ENCODE measurements at regions not wholly inside any gene's neighbourhood (a gene's known extent, or its start where the extent isn't known, plus 50 kb on each side); places are given as distances from the start of the nearest gene placed in this dataset.

GRCh38 chr5:135205632-135206349, 171.8 kb upstream of the PITX1 start:
- intact Hi-C loops (cut with micrococcal nuclease), result no loop called here
- H3K9me3 ChIP-seq (replicated peaks), result peaks cover 27% of the 10 kb centered on the region
- no peak overlapping the region for H3K27ac ChIP-seq (replicated peaks)
- no peaks in the 10 kb centered on the region for H3K4me1 ChIP-seq
- H3K27me3 ChIP-seq (ENCODE audit: low read depth), result peaks cover 34% of the 10 kb centered on the region
- no peak for DNase-seq
- H3K36me3 ChIP-seq, result no peaks in the 10 kb centered on the region
- no peak overlapping the region for H3K4me3 ChIP-seq
- TF ChIP-seq, protein P1, sequence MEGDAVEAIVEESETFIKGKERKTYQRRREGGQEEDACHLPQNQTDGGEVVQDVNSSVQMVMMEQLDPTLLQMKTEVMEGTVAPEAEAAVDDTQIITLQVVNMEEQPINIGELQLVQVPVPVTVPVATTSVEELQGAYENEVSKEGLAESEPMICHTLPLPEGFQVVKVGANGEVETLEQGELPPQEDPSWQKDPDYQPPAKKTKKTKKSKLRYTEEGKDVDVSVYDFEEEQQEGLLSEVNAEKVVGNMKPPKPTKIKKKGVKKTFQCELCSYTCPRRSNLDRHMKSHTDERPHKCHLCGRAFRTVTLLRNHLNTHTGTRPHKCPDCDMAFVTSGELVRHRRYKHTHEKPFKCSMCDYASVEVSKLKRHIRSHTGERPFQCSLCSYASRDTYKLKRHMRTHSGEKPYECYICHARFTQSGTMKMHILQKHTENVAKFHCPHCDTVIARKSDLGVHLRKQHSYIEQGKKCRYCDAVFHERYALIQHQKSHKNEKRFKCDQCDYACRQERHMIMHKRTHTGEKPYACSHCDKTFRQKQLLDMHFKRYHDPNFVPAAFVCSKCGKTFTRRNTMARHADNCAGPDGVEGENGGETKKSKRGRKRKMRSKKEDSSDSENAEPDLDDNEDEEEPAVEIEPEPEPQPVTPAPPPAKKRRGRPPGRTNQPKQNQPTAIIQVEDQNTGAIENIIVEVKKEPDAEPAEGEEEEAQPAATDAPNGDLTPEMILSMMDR (IDR thresholded peaks at IDR 0.05; ENCODE audit: borderline replicate concordance), result no peak

DNA sequence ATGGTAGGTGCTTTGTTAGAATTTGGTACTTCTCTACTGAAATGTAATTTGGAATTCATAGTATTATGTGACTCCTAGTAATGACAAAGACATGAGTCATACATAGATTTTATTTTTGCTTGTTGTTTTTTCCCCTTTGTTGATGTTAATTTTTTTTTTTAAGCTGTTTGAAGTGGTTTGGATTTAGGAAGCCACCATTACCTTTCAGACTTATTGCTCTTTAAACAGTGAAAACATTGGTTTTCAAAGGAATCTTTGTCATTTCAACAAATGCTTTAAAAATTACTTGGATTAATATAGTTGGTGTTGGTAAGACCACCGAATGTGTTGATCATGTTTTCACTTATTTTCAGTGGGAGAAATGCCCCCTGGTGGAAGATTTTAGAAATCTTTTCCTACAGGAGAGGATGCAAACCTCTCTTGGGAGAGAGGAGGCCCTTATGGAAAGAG, 170.1 kb upstream of the PITX1 start:
- no peak overlapping the region for H3K4me3 ChIP-seq
- no peaks in the 10 kb centered on the region for H3K4me1 ChIP-seq
- H3K36me3 ChIP-seq, result no peaks in the 10 kb centered on the region
- intact Hi-C loops (cut with micrococcal nuclease), result no loop called here
- no peak for DNase-seq
- no peak overlapping the region for H3K27ac ChIP-seq (replicated peaks)
- peaks cover 44% of the 10 kb centered on the region for H3K27me3 ChIP-seq (ENCODE audit: low read depth)
- H3K9me3 ChIP-seq (replicated peaks), result peaks cover 27% of the 10 kb centered on the region
- TF ChIP-seq, protein P1 (IDR thresholded peaks at IDR 0.05; ENCODE audit: borderline replicate concordance), result peak; percentile 40

- no peak overlapping the region for H3K4me3 ChIP-seq
- peaks cover 27% of the 10 kb centered on the region for H3K9me3 ChIP-seq (replicated peaks)
- peaks cover 49% of the 10 kb centered on the region for H3K27me3 ChIP-seq (ENCODE audit: low read depth)
- no peak overlapping the region for H3K27ac ChIP-seq (replicated peaks)
- TF ChIP-seq, protein P1 (IDR thresholded peaks at IDR 0.05; ENCODE audit: borderline replicate concordance), result peak; percentile 44
- DNase-seq, result no peak
- intact Hi-C loops (cut with micrococcal nuclease), result no loop called here
- H3K4me1 ChIP-seq, result no peaks in the 10 kb centered on the region
- no peaks in the 10 kb centered on the region for H3K36me3 ChIP-seq
These were observed 169.6 kb upstream of the PITX1 start for GRCh38 chr5:135203593-135204036.

GRCh38 chr5:135203019-135203418, 169.0 kb upstream of the PITX1 start:
- intact Hi-C loops (cut with micrococcal nuclease), result no loop called here
- TF ChIP-seq, protein P1 (IDR thresholded peaks at IDR 0.05; ENCODE audit: borderline replicate concordance), result no peak
- Histone ChIP-seq H3K4me1 (no peaks in the 10 kb centered on the region), H3K4me3 (no peak overlapping the region), H3K36me3 (no peaks in the 10 kb centered on the region), H3K9me3 (replicated peaks) (peaks cover 27% of the 10 kb centered on the region), H3K27ac (replicated peaks) (no peak overlapping the region), H3K27me3 (ENCODE audit: low read depth) (peaks cover 50% of the 10 kb centered on the region)
- DNase-seq, result no peak

GRCh38 chr5:135199919-135200318, 165.9 kb upstream of the PITX1 start:
- Histone ChIP-seq H3K4me3 (no peak overlapping the region), H3K36me3 (no peaks in the 10 kb centered on the region), H3K27me3 (ENCODE audit: low read depth) (peaks cover 46% of the 10 kb centered on the region), H3K27ac (replicated peaks) (no peak overlapping the region), H3K9me3 (replicated peaks) (peaks cover 38% of the 10 kb centered on the region), H3K4me1 (peaks cover 3% of the 10 kb centered on the region)
- intact Hi-C loops (cut with micrococcal nuclease), result no loop called here
- TF ChIP-seq, protein P1 (IDR thresholded peaks at IDR 0.05; ENCODE audit: borderline replicate concordance), result no peak
- no peak for DNase-seq

All from left ventricle myocardium inferior (tissue), 1 donor.